ENCODE measurements at regions not wholly inside any gene's neighbourhood (a gene's known extent, or its start where the extent isn't known, plus 50 kb on each side); places are given as distances from the start of the nearest gene placed in this dataset.

GRCh38 chrX:121259170-121259569 lies 211.8 kb downstream of the GLUD2 start:
- TF ChIP-seq, protein P1, sequence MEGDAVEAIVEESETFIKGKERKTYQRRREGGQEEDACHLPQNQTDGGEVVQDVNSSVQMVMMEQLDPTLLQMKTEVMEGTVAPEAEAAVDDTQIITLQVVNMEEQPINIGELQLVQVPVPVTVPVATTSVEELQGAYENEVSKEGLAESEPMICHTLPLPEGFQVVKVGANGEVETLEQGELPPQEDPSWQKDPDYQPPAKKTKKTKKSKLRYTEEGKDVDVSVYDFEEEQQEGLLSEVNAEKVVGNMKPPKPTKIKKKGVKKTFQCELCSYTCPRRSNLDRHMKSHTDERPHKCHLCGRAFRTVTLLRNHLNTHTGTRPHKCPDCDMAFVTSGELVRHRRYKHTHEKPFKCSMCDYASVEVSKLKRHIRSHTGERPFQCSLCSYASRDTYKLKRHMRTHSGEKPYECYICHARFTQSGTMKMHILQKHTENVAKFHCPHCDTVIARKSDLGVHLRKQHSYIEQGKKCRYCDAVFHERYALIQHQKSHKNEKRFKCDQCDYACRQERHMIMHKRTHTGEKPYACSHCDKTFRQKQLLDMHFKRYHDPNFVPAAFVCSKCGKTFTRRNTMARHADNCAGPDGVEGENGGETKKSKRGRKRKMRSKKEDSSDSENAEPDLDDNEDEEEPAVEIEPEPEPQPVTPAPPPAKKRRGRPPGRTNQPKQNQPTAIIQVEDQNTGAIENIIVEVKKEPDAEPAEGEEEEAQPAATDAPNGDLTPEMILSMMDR (IDR thresholded peaks at IDR 0.05): no peak
- TF ChIP-seq POLR2AphosphoS5 (IDR thresholded peaks at IDR 0.05) (no peak), POLR2A (IDR thresholded peaks at IDR 0.05) (no peak)
